ENCODE measurements at regions not wholly inside any gene's neighbourhood (a gene's known extent, or its start where the extent isn't known, plus 50 kb on each side); places are given as distances from the start of the nearest gene placed in this dataset.

DNA sequence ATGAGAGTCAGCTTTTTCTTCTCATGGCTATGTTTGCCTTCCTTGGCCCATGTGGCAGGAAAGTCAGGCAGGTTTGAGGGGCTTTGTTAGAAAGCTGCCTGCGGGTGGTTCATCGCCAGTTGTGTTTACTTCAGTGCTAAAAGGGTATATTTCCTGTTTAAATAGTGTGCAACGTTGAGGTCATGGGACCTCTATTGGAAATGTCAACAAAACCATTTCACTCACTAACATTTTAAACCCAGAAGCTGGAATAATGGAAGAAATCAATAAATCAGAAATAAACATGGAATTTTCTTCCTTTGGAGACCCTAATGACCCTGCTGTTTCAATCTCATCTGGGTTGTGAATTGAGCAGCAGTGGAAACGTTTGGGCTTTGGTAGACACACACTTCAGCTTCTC lies 185.8 kb downstream of the ANKRD50 start:
- no peak for TF ChIP-seq POLR2A (IDR thresholded peaks at IDR 0.05; ENCODE audit: low read length)
- TF ChIP-seq GATA1 (IDR thresholded peaks at IDR 0.05; ENCODE audit: low read depth, low read length) = no peak

Data from erythroblast (primary cell).